Central memory CD4-positive, alpha-beta T cell (primary cell): ENCODE measurements at regions not wholly inside any gene's neighbourhood (a gene's known extent, or its start where the extent isn't known, plus 50 kb on each side); places are given as distances from the start of the nearest gene placed in this dataset.

Experiments
- DNase-seq: peaks from one replicate; pipeline ENCODE4 v3.0.0; 2022

DNA sequence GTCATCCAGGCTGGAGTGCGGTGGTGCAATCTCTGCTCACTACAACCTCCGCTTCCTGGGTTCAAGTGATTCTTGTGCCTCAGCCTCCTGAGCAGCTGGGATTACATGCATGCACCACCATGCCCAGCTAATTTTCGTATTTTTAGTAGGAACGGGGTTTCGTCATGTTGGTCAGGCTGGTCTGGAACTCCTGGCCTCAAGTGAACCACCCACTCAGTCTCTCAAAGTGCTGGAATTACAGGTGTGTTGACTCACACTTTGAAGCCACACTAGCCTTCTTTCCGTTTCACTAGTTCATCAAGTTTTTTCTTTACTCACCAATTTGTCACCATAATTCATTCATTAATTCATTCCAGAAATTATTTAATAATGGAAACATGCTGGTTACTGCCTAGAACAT lies 298.4 kb upstream of the MTNR1B start:
- no peak for DNase-seq

DNA sequence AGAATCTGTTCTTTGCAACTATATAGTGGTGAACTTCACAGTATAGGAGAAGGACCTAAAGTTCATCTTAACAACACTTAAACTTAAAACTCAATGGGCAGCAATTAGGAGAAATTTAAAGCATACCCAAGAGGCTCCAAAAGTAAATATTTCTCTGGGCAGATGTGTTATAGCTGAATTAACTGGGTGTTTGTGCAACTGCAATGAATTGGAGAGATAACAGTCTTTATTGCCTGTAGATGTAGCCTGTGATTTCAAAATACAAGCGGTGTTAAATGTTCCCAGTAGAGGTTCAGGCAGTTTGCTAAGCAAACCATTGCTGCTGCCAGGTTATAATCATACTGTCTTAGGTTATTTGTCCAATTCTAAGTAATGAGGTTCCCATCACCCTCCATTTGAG lies 294.1 kb upstream of the MTNR1B start:
- no peak for DNase-seq

DNA sequence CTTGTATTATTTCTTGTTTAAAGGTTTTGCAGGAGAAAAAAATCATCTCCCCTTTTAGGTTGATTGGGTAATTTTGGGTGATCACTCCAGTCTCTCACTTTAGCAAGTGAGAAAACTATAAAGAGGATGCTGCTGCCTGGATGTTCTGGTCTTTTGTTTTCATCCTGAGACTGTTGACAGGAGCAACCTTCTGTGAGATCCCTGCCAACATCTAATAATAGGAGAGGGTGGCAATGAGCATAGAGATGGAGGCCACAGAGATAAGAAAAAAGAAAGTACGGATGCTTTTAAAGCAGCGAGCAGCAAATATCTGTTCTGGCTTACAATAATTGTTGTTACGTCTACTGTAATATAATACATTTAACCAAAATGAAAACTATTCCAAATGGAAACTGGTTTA lies 293.6 kb upstream of the MTNR1B start:
- DNase-seq: no peak

GRCh38 chr11:92678008-92678611 lies 291.3 kb upstream of the MTNR1B start:
- no peak for DNase-seq

DNA sequence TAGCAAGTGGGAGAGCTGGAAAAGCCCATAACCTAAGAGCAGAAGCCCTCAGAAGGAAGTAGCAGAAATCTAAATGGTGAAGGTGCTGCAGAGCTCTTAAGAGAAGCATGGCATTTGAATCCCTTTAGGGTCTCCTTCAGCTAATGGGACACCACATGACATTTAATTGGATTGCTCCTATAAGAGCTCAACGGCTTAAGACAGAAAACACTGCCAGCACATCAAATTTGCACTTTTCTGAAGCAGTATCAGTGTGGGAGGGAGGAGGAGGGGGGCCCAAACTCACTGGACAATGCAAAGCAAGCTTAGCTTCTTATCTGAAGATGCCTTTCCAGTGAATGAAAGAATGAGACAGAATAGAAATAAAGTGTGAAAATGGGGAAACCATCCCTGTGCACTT lies 287.9 kb upstream of the MTNR1B start:
- DNase-seq: no peak

DNA sequence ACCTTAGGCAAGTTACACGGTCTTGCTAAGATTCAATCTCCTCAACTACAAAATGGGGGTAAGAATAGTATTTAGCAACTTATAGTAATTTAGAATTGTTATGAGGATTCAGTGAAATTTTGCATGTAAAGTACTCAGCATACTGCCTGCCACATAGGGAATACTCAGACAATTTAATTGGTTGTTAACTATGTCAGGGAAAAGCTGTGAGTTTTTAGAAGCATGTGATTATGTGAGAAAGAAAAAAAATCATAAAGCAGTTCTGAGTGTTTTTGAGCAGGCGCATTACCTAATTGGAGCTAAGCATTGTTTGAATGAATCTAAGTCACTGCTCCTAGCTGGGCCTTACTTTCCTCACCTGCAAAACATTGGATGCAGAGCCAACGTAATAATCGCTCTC lies 287.3 kb upstream of the MTNR1B start:
- no peak for DNase-seq

DNA sequence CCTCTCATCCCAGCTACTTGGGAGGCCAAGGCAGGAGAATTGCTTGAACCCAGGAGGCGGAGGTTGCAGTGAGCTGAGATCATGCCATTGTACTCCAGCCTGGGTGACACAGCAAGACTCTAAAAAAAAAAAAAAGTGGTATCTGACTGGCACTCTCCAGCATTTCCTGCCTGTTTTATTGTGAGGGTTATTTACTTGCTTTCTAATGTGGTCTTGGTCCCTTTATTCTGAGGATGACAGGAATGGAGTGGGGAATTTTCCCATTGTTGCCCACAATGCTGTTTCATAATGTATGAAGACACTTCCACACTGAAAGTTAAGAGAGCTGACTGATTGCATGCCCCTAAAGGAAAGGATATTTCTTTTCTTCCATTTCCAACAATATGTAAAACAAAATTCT lies 286.5 kb upstream of the MTNR1B start:
- DNase-seq: no peak

- no peak for DNase-seq
Observed at GRCh38 chr11:92685049-92685448, 284.4 kb upstream of the MTNR1B start.

GRCh38 chr11:92687724-92688123 lies 281.7 kb upstream of the MTNR1B start:
- no peak for DNase-seq

- no peak for DNase-seq
Observed at GRCh38 chr11:92688416-92688815, 281.0 kb upstream of the MTNR1B start.

- no peak for DNase-seq
Observed at GRCh38 chr11:92692826-92693546, 276.5 kb upstream of the MTNR1B start.

DNA sequence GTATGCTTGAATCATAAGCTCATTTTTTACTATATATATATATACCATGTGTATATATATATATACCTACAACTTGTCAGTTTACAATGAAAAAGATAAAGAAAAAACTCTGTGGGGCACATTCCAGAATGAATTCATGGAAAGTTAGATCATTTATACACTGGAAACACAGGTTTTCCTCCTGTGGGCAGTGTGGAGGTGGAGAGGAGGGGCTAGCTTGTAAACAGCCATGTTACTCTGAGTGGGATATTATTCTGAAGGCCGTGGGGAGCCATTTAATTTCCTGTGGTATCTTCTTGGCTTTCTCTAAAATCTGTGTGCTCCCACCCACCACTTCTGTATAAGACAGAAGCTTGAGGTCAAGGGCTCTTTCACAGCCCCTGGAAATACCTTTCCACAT lies 273.4 kb upstream of the MTNR1B start:
- DNase-seq: no peak

DNA sequence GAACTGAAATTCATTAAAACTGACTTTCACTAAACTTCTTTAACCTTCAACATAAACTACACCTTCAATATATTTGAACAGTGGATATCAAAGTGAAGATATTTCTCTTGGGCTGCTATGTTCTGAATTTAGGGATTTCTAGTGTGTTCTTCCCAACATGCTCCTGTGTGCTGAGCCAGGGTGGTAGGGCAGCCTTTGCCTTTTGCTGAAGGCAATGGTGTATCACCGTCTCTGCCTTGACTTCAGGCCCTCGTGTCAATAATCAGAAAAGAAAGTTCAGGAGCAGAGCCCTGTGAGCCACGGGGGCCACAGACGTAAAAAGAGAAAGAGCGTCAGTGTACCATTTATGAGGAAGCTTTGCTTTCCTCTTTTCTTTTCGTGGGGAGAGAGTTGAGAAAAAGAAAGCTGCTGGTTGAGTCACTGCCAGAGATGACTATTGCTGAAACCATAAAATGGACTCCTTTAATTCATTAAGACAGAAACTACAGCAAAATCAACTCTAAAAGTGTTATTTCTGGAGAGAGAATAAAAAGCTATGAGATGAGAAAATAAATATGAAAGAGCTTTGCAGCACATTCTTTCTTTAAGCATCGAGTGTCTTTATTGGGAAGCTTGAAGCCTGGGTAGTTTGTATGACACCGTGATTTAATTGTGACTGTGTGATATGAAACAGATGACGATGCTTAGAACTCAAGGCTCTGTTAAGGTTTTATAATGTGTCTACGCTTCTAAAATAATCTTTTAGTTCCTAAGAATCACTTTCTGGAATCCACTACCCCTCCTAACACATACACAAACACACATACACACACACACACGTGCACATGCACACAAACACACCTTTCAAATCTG lies 271.8 kb upstream of the MTNR1B start:
- no peak for DNase-seq

GRCh38 chr11:92698742-92699141 lies 270.7 kb upstream of the MTNR1B start:
- DNase-seq: no peak

GRCh38 chr11:92702037-92702804 lies 267.2 kb upstream of the MTNR1B start:
- no peak for DNase-seq

DNA sequence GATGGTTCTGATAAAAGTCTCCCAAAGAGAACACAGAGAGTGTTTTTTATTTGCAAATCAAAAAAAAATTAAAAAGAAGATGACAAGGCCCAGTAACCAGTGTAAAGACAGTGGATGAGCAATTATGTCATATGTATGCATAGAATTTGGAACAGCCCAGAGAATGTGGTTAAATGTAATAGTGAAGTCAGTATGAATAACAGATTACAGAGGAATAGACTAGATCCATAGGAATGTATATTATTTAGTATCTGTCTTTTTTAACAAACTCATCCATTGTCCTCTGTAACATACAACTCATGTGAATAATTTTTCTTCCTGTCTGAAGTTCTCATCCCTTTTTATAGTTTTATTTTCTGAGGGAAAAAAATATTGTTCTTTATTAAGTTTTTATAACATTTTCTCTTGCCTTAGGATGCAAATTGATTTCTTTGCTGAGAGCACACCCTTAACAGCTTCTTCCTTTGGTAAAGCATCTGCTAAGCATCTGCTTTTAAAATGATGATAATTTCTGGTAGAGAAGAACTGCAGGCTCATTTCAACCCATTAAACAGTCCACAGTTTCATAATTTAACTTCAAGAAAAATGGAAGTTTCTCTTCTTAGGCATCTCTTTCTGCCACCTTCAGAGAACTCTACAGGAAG lies 266.5 kb upstream of the MTNR1B start:
- DNase-seq: no peak

- DNase-seq: no peak
Observed at GRCh38 chr11:92703449-92703830, 266.0 kb upstream of the MTNR1B start.

DNA sequence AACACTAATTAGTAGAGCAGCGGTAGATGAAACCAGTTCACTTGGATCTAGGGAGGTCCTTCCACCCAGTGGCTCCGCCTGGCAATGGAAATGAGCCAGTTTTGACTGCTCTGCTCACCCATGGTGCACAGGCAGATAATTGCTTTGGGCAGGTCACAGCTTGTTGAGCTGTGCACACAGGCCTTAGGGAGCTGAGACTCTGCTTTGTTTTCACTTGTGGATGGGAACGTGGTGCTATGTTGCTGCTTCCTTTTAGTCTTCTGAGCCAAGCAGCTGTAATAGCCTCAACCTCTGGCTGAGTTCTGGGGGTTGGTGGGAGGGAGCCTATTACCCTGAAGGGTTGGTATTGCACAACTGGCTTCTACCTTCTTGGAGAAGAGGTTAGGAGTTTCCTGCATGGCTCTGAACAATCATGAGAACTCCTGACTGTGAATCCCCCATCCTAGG lies 262.3 kb upstream of the MTNR1B start:
- DNase-seq: no peak

- no peak for DNase-seq
Observed at GRCh38 chr11:92707665-92708064, 261.8 kb upstream of the MTNR1B start.

GRCh38 chr11:92709329-92709728 lies 260.1 kb upstream of the MTNR1B start:
- DNase-seq: no peak

GRCh38 chr11:92711926-92712325 lies 257.5 kb upstream of the MTNR1B start:
- no peak for DNase-seq

- DNase-seq: no peak
Observed at GRCh38 chr11:92714111-92714510, 255.3 kb upstream of the MTNR1B start.

- DNase-seq: no peak
Observed at GRCh38 chr11:92717240-92717639, 252.2 kb upstream of the MTNR1B start.
